Medulla oblongata (tissue), 1 donor: ENCODE measurements at regions not wholly inside any gene's neighbourhood (a gene's known extent, or its start where the extent isn't known, plus 50 kb on each side); places are given as distances from the start of the nearest gene placed in this dataset.

Experiments used
- DNase-seq: peaks from one replicate; pipeline ENCODE4 v3.0.0-alpha.2; 2015; ENCODE audit errors: extremely low spot score

DNA sequence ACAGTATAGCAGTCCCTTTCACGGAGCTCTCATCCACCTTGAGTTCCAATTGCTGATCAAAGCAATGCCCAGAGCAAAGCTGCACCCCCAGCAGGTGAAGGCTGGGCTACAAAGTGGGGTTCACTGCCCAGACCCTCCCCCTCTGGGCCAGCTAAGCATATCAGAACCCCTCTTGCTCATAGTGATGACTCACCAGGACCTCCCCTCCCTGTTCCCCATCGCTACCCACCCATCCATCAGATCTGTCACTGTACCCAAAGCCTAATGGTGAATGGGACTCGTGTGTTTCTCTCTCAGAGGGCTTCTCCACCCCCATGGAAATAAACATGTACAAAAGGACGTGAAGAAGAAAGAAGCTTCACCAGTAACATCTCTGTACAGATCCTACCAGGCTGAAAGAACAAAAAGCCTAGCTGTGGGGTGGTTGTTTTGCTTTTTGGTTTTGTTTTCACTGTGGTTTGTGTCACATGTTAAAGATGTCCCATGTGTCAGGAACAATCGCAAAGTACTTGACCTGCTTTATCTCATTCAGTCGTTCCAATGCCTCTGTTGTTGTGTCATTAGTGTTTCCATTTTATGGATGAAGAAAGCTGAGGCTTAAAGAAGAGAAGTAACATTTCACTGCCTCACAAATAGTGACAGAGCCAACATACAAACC, 518.5 kb downstream of the CD83 start:
- no peak for DNase-seq

DNA sequence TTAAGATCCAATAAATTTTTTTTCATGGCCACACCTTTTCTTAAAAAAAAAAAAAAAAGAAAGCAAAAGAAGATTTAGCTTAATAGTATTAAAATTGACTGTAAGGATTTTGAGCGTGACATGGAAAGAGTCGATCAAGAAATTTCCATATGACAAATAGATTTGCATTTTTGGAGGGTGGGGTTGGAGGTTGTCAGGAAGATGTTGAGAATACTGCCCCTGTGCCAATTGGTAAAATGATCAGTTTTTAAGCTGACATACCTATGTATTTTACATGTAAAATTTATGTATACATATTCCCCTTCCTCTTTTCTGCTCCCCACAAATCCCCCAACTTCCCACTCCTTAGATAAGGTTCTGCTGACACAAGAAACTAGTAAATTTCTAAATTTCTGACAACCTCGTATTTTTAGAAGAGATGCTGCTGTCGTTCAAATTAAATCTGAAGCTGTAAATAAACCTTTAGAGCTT, 520.9 kb downstream of the CD83 start:
- DNase-seq, result no peak

DNA sequence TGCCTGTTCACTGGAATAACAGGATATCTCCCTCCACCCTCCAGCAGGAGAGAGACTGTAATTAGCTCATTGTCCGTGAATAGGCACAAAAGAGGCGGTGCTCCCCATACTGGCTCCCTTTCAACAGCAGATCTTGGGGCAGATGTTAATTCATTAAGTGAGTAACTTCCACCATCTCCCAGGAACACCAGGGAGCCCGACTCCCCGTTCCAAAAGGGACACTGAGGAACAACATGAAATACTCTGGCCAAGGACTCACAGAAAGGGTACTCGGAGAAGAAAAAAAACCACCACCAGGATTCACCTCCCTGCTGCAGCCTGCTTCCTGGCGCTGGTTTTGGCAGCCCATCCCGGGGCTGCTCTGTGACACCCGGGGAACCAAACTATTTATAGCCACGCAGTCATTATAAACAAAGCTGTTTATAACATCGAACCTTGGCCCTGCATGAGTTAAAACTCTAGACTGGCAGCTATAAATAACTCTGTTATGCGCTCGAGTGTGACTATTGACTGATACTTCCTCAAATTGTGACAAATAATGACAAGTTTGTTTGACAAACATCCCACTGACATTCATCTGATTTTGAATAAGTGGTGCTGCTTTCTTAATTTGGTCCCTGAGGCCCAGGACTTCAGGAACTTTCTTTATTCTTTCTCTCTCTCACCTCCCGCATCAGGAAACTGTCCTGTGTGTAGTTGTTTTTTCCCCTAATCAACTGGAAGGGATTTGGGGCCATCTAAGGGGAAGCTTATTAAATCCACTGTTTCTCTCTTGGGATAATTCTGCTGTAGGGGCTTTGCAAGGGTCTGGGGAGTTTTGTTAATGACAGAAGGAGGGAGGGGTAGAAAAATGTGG, 521.6 kb downstream of the CD83 start:
- DNase-seq, result peak; percentile 24

DNA sequence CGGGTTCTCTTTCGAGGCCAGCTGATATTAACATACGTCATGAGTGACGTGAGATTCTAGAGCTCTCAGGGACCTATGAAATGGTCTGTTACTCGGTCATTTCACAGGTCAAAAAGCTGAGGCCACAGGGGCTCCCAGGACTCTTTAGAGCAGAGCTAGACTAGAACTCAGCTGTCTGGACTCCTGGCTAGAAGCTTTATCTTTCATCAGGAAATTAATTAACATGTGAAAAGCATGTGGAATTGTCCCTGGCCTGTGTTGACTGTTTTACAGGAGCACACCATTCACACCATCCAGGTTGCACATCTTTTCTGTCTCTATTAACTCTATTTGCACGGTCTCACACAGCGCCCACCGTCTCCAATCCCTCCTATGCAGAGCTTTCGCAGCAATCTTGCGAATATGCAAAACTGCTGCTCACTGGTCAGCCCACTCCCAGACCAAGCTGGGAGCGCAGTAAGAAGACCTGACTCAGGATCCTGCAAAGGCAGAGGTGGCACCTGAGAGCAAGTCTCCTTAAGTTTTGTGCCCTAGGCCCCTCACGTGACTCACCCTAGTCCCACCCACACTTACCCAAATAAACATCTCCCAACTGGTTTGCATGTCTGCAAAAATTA, 522.5 kb downstream of the CD83 start:
- DNase-seq, result no peak

DNA sequence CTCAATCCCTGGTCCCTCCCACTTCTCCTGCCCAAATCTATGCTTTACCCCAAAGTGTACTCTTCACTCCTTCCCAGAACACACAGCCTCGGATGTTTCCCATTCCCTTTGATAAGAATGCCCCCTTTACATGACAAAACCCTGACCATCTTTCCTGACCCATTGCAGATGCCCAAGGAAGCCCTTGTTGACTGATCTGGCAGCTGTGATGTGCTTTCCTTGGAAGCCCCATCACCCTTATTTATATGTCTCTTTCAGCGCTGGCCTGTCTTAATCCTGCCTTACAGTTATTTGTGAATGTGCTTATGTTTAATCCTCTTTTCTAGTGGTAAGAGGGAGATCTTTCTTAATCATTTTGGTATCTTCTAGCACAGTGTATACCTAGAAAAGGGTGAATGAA, 523.1 kb downstream of the CD83 start:
- DNase-seq, result no peak

DNA sequence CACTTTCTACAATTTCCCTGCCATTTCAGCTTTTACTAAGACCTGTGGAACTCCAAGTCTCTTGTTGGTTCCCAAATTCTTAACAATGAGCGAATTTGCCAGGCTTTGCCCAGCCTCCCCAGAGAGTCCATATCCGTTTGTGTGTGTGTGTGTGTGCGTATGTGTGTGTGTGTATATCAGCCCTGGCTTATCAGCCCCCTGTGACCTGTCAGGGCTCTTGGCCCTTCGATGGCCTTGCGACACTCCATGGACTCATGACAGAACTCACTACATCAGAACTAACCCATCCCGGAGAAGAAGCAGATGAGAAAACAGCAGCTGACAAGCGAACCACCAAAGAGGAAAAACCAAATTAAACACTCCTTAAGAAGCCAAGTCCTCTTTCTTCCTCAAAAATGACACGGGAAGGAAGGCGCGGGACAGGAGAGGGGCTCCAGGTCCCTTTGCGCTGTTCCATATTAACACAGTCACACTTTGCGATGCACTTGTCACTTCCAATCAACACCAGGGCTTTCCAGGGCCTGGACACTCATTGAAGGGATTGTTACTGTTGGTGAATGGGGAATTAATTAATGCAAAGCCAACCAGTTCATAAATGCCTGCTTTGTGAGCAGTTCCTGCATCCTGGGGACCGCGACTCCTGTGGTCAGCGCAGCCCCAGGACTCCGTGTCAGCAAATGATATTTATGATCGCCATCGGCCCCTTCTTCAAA, 524.0 kb downstream of the CD83 start:
- peak; percentile 31 for DNase-seq

DNA sequence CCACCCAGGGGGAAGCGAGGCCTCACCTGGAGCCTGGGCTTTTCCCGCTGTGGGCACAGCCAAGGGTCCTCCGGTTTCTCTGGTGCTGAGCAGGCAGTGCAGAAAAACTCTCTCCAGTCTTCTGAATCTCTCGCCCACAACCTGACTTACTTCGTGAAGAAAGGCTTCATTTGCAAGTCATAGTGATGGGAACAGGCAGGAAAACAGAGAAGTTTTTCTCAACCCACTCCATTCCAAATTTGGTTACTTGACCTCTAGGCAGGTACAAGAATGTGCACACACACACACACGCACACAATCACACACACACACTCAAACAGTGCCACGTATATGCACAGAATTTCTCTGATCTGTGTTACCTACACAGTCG, 524.5 kb downstream of the CD83 start:
- no peak for DNase-seq

DNA sequence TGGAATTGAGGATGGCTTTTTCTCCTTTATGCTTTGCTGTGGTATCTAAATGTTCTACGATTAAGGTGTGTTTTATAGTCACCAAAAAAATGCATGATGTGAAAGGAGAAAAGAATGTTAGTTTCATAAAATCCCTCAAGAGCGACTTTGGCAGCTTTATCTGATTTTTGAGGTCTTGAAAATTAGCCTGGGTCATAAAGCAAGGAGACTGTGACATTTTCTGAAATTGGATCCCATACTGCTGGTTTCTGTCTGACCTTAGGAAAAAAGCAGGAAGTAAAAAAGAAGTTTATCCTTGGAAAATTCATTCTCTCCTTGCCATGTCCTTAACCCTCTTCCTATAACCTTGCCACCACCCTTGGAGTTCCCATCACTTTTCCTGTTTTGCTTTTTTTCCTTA, 525.3 kb downstream of the CD83 start:
- no peak for DNase-seq

DNA sequence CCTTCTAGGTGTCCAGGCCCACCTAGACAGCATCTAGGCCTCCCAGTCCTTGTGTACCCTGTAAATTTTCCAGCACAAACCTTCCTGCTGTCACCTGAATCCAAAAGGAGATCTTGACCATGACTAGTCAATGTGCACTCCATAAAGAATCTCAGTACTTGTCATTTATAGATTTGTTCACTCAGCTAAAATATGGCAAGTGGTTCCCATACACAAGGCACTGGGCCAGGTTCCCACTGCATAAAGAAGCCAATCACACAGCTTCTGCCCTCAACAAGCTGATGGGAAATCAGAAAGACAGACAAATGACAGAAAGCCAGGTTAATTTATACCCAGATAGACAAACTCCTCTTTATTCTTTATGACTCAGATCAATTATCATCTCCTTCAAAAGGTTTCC, 526.8 kb downstream of the CD83 start:
- DNase-seq, result no peak

DNA sequence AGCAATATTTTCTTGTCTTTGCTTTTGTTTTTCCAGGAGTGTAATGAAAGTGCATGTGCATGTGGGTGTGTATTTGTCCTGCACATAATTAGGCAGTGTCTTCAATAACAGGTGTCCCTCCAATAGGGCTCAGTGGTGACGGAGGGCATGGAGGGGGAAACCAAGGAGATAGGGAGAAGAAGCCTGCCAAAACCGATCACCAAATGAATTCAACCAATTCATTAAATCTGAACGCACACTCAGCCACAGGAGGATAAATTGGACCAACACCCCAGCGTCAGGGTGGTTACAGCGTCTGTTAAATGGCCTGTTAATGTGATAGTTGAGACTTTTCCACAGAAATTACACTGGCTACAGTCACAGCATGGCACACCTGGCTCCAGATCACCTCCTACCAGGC, 527.6 kb downstream of the CD83 start:
- no peak for DNase-seq

DNA sequence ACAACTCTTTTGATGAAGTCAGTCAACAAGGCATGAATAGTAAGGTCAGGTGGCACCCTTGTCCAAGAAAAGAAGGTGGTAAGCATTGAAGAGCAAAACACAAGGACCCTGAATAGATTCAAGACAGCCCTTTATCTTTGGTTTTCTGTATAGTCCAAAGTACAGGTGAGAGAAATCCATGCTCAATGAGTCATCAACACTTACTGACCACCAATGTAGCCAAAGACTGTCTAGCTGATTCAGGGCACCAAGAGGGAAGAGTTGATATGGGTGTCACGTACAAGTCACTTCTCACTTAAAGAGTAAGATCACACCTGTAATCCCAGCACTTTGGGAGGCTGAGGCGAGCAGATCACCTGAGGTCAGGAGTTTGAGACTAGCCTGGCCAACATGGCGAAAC, 528.3 kb downstream of the CD83 start:
- DNase-seq, result no peak

DNA sequence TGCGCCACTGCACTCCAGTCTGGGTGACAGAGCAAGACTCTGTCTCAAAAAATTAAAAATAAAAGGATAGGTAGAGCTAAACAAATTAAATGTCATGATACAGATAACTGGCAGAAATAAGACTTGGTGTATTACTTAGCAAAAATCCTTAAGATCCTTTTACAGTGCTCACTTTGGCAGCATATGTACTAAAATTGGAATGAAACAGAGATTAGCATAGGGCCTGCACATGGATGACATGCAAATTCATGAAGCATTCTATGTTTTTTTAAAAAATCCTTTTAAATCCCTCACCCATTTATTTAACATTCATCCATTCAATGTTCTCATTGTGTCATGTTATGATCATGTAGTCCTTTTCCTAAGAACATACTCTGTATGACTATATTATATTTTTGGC, 528.8 kb downstream of the CD83 start:
- no peak for DNase-seq

DNA sequence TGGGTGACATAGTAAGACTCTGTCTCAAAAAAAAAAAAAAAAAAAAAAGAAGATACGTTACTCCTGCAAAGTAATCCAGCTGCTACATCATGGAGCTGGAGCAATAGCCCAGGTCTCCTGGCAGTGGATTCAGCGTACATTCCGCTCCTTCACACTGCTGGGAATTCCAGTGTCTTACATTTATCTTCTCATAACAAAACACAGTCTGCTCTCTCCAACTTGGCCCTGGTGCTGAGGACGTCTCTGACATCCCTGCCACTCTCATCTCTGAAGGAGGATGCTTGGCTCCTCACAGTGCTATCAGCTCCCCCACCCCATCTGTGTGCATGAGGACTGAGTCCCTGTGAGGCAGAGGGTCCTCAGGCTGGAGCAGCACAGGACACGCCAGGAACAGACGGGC, 529.8 kb downstream of the CD83 start:
- no peak for DNase-seq

DNA sequence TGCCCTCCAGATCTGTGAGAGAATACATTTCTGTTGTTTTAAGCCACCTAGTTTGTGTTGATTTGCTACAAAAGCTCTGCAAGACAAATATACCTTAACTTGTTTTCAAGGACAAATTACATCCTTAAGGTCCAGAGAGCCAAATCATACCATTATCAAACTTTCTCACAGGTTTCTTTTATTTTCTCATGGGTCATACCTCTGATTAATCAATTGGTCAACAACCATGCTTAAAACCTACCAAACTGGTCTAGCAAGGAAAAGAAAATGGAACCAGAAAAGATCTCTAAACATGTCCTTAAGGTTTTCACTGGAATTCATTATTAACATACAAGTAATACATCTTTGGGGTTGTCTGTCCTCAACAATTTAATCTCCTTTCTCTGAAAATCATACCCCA, 535.0 kb downstream of the CD83 start:
- DNase-seq, result no peak

DNA sequence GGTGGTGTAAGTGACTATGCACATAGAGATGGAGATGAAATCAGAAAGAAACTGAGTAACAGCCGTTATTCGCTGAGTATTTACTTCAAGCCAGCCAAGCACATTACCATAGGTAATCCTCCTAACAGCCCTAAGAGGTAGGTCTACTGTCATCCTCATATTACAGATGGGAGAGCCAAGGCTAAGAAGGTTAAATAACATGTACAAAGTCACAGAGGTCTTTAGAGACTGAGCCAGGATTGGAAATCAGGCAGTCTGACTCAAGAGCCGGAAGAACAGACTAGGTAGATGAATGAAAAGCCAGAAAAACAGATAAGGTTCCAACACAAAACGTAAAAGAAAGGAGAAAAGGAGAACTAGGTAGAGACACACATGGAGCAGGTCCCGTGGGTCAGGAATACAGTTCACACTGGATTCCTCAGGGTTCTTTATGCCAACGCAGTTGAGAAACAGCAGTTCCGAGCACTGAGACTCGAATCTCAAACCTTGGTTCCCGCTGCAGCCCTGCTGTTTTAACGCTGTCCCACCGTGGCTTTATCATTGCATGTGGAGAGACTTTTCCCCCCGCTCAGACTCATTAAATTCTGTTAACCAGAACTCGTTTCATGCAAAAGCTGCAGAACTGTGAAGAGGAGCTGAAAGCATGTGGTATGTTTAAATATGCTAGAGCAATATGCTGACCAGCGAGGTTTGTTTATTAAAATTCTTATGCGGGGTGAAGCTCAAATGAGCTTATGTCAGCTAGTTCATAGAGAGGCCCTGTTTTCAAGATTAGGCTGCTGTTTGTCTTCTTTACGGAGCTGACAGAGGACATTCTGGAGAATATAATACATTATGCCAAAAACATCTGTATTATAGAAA, 537.9 kb downstream of the CD83 start:
- no peak for DNase-seq

DNA sequence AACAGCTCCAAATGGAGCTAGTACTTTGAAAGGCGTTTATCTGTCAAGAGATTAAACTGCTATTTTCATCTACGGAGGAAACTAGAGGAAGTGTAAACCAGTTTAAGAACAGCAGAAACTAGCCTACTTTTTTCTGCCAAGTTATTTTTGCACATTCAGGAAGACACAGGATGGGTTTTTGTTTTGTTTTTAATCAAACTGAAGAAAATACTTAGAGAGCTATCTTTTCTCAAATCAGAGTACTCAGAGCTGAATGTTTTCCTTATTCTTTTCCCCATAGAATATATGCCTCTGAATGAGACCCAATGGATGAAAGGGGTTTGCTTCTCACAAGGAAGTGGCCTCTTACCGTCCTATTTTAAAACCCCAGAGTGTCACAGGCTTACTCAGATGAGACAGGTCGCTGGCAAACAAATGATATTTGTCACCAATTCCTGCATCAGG, 538.5 kb downstream of the CD83 start:
- DNase-seq, result peak; percentile 38

DNA sequence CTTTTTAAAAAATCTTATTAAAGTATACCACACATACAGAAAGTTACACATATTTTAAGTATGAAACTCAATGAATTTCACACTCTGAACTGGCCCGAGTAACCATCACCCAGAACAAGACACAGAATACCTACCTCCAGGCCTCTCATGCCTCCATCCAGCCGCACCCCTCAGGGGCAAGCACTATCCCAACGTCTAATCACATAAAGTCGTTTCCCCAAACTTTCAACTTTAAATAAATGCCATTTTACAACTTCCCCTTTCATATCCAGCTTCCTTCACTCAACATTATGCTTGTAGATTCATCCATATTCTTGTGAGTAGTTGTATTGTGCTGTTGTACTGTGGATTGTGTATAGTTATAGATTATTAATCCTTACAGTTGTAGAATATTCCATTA, 539.1 kb downstream of the CD83 start:
- no peak for DNase-seq

DNA sequence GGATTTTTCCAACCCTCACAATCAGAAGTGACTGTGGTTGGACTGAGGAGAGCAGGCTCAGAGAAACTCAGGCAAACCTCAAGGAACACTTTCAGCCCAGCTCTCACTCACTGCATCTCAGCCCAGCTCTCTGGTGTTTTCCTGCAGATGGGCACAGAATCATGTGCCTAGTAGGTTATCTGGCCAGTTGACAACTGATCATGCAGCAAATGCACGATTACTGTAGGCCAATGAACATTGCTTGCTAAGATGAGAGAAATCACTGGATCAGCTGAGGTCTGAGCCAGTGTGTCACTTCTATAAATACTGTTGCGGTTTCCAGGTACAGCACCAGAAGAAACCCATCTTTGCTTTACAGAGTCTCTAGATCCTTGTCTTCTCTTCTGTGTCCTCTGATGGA, 540.5 kb downstream of the CD83 start:
- DNase-seq, result no peak

DNA sequence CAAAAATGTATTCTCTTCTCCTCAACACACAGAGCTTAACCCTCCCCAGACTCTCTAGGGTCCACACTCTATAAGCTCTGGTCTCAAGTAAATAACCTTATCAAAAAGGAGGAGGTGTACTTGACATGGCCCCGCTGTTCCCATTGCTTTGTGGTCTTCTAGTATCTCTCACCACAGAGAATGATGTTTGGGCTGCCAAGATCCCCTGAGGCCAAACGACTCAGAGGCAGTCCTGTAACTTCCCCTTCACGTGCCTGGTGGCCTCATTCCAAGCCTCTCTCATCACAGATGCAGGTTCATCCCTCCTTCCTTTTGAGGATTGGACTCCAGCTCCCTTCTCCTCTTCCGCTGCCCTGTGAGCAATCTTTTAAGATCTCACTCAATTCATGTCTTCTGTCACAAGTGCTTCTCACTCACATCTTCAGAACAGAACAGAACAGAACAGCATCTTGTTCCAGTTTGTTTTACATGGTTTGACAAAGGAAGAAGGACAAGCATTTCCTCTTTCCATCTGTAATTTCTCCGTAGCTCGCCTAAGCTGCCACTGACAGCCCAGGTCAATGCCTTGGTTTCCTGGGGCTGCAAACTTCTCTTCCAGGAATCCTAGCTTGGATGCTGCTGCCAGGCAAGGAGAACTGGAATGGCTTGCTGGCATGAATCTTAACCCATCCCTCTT, 541.5 kb downstream of the CD83 start:
- peak; percentile 30 for DNase-seq

DNA sequence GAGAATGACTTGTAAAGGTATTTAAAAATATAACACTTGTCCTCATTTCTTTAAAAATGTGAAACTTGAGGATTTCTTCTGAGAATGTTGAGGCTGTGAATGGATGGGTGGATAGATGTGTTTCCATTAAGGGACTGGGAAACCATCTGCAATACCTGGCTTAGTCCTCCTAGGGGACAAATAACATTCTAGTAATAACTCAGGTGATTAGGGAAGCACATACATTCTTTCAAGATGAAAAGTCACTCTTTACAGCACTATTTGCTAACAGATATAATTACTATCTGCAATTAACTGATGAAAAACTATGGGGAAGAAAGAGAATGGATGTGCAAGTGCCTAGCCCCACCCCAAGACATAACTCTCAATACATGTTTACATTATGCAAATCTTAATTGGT, 542.3 kb downstream of the CD83 start:
- DNase-seq, result no peak
